CD4-positive, alpha-beta T cell (primary cell): ENCODE measurements at regions not wholly inside any gene's neighbourhood (a gene's known extent, or its start where the extent isn't known, plus 50 kb on each side); places are given as distances from the start of the nearest gene placed in this dataset.

Source experiments
- ATAC-seq: fragments of 200-7000 bp; cut with Tn5 transposase; one replicate; pipeline ENCODE4 v1.10.0; 2022; ENCODE audit warnings: mild to moderate bottlenecking; ENCODE audit not compliant: poor library complexity
- CTCF ChIA-PET: fragments of 350-600 bp; sonication (Branson Sonifier 250); formaldehyde crosslinking; loops from one replicate; lab custom pipeline; 2021; ENCODE audit warnings: antibody characterized with exemption, inconsistent platforms; lab: Charles Lee
- POLR2A ChIA-PET: fragments of 350-600 bp; sonication (Branson Sonifier 250); formaldehyde crosslinking; loops from one replicate; lab custom pipeline; 2021; ENCODE audit warnings: antibody characterized with exemption, inconsistent platforms; lab: Charles Lee
- DNase-seq, 14 experiments: peaks; one replicate each; pipeline ENCODE4 v3.0.0-alpha.2; 2013 to 2020; ENCODE audit warnings: mixed read lengths in 2 of 14
- H3K27ac ChIP-seq, 2 donors: one replicate each; pipeline versions ENCODE4 v1.5.1 to v1.7.0; 2013; ENCODE audit warnings: low read length in 2 of 2, low read depth in 1 of 2, mild to moderate bottlenecking in 1 of 2
- H3K27me3 ChIP-seq, 2 experiments: 1 replicate in 1 of 2; 2 replicates in 1 of 2; pipeline versions ENCODE4 v1.6.1 to v1.7.0; 2013; ENCODE audit warnings: low read length in 2 of 2, control low read depth in 1 of 2, mild to moderate bottlenecking in 1 of 2, moderate library complexity in 1 of 2; ENCODE audit not compliant: insufficient read depth in 2 of 2, control insufficient read depth in 1 of 2
- H3K36me3 ChIP-seq: one replicate; pipeline ENCODE4 v1.6.1; 2013; ENCODE audit warnings: low read length, control low read depth; ENCODE audit not compliant: insufficient read depth
- H3K4me1 ChIP-seq: one replicate; pipeline ENCODE4 v1.6.1; 2013; ENCODE audit warnings: low read length, control low read depth; ENCODE audit not compliant: insufficient read depth
- H3K4me3 ChIP-seq: one replicate; pipeline ENCODE4 v1.5.1; 2013; ENCODE audit warnings: mild to moderate bottlenecking, low read length, moderate library complexity
- H3K9me3 ChIP-seq, 2 experiments: 1 replicate in 1 of 2; 2 replicates in 1 of 2; pipeline versions ENCODE4 v1.6.1 to v1.7.0; 2013; ENCODE audit warnings: low read length in 2 of 2, mild to moderate bottlenecking in 2 of 2, control low read depth in 1 of 2, moderate library complexity in 1 of 2; ENCODE audit not compliant: control insufficient read depth in 1 of 2, insufficient read depth in 1 of 2
- H3K27ac Mint-ChIP-seq: one replicate; pipeline ENCODE4 v1.8.0; 2020; ENCODE audit warnings: mixed read lengths
- H3K27me3 Mint-ChIP-seq: one replicate; pipeline ENCODE4 v1.8.0; 2021; ENCODE audit warnings: mixed read lengths
- H3K36me3 Mint-ChIP-seq: one replicate; pipeline ENCODE4 v1.8.0; 2021; ENCODE audit warnings: low read depth, mixed read lengths
- H3K4me1 Mint-ChIP-seq: one replicate; pipeline ENCODE4 v1.8.0; 2021; ENCODE audit warnings: low read depth, mixed read lengths
- H3K4me3 Mint-ChIP-seq: one replicate; pipeline ENCODE4 v1.8.0; 2020; ENCODE audit warnings: mild to moderate bottlenecking, mixed read lengths
- H3K9me3 Mint-ChIP-seq: one replicate; pipeline ENCODE4 v1.8.0; 2020; ENCODE audit warnings: mixed read lengths
- CTCF ChIP-seq: fragments of 200-600 bp; IDR thresholded peaks from one replicate; pipeline ENCODE4 v1.8.0; 2022; ENCODE audit warnings: antibody characterized with exemption, mild to moderate bottlenecking
- intact Hi-C, 2 experiments: fragments of 100-400 bp; cut with DNase I in 1 of 2; cut with micrococcal nuclease in 1 of 2; formaldehyde crosslinking; loops; one replicate each; pipeline versions ENCODE4 v1.15.1 to v1.9.0; 2023 to 2025; cut with DNase I, micrococcal nuclease

- Mint-ChIP-seq H3K27ac (no peak overlapping the region), H3K4me3 (no peak overlapping the region), H3K27me3 (no peaks in the 10 kb centered on the region), H3K36me3 (no peaks in the 10 kb centered on the region), H3K4me1 (no peaks in the 10 kb centered on the region), H3K9me3 (no peaks in the 10 kb centered on the region)
- ATAC-seq (no peak), DNase-seq (no peak)
- CTCF ChIA-PET: no interaction called here
- intact Hi-C loops: no loop called here
- H3K4me3 ChIP-seq: no peak overlapping the region
- peaks cover 0 to 6% of the 10 kb centered on the region in 2 experiments for H3K9me3 ChIP-seq
- no peaks in the 10 kb centered on the region for H3K36me3 ChIP-seq
- no peaks in the 10 kb centered on the region for H3K4me1 ChIP-seq
- POLR2A ChIA-PET: no interaction called here
- no peak overlapping the region for H3K27ac ChIP-seq
- TF ChIP-seq CTCF: no peak
- H3K27me3 ChIP-seq: no peaks in the 10 kb centered on the region
These were observed 148.8 kb upstream of the HES1 start for GRCh38 chr3:193987186-193987585.

- Mint-ChIP-seq H3K27me3 (no peaks in the 10 kb centered on the region), H3K36me3 (no peaks in the 10 kb centered on the region), H3K9me3 (no peaks in the 10 kb centered on the region), H3K4me3 (no peak overlapping the region), H3K4me1 (no peaks in the 10 kb centered on the region), H3K27ac (no peak overlapping the region)
- Histone ChIP-seq H3K9me3 (peaks cover 0 to 6% of the 10 kb centered on the region in 2 experiments), H3K27me3 (no peaks in the 10 kb centered on the region), H3K36me3 (no peaks in the 10 kb centered on the region), H3K4me3 (no peak overlapping the region), H3K27ac (no peak overlapping the region), H3K4me1 (no peaks in the 10 kb centered on the region)
- intact Hi-C loops: no loop called here
- no peak for TF ChIP-seq CTCF
- CTCF ChIA-PET: no interaction called here
- POLR2A ChIA-PET: no interaction called here
- DNase-seq (no peak), ATAC-seq (no peak)
These were observed 146.8 kb upstream of the HES1 start for GRCh38 chr3:193989186-193989585.

GRCh38 chr3:193991666-193992424 is 144.1 kb upstream of the HES1 start:
- TF ChIP-seq CTCF: no peak
- Histone ChIP-seq H3K27ac (no peak overlapping the region), H3K9me3 (peaks cover 0 to 6% of the 10 kb centered on the region in 2 experiments), H3K4me1 (no peaks in the 10 kb centered on the region), H3K4me3 (no peak overlapping the region), H3K36me3 (no peaks in the 10 kb centered on the region), H3K27me3 (peaks cover 0 to 8% of the 10 kb centered on the region in 2 experiments)
- no peak overlapping the region for H3K27ac Mint-ChIP-seq
- ATAC-seq (no peak), DNase-seq (no peak)
- H3K4me3 Mint-ChIP-seq: no peak overlapping the region
- intact Hi-C loops: no loop called here
- H3K9me3 Mint-ChIP-seq: no peaks in the 10 kb centered on the region
- H3K36me3 Mint-ChIP-seq: no peaks in the 10 kb centered on the region
- ChIA-PET CTCF (no interaction called here), POLR2A (no interaction called here)
- no peaks in the 10 kb centered on the region for H3K4me1 Mint-ChIP-seq
- H3K27me3 Mint-ChIP-seq: no peaks in the 10 kb centered on the region
